ENCODE measurements at regions not wholly inside any gene's neighbourhood (a gene's known extent, or its start where the extent isn't known, plus 50 kb on each side); places are given as distances from the start of the nearest gene placed in this dataset.

DNA sequence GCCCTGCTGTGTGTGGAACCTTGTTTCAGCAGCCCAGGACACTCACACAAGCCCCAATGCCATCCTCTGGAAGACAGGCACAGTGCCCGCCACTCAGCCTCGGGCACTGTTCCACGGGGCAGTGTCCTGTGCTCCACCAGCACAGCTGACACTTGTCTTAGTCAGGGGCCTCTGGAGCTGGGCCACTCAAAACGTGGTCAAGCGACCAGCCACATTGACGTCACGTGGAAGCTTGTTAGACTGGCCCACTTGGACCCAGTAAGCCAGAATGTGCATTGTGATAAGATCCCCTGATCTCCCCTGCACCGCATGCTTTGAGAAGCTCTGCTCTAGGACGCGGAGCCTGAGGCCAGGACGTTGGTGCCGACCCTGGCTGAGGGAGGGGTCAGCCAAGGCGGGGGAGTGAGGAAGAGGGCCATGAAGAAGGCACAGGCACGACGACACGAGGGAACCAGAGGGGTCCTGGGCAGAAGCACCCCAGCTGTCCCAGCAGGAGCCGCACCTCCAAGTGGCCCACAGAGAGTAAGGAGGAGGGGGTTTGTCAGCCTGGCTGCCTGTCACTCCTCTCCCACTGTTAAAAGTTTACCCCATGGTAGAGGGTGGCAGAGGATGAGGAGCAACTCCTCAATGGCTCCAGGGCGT is 64.6 kb downstream of the LINC01488 start:
- TF ChIP-seq, protein P1, sequence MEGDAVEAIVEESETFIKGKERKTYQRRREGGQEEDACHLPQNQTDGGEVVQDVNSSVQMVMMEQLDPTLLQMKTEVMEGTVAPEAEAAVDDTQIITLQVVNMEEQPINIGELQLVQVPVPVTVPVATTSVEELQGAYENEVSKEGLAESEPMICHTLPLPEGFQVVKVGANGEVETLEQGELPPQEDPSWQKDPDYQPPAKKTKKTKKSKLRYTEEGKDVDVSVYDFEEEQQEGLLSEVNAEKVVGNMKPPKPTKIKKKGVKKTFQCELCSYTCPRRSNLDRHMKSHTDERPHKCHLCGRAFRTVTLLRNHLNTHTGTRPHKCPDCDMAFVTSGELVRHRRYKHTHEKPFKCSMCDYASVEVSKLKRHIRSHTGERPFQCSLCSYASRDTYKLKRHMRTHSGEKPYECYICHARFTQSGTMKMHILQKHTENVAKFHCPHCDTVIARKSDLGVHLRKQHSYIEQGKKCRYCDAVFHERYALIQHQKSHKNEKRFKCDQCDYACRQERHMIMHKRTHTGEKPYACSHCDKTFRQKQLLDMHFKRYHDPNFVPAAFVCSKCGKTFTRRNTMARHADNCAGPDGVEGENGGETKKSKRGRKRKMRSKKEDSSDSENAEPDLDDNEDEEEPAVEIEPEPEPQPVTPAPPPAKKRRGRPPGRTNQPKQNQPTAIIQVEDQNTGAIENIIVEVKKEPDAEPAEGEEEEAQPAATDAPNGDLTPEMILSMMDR (IDR thresholded peaks at IDR 0.05), result no peak
- no peak for TF ChIP-seq ZFX (IDR thresholded peaks at IDR 0.05; ENCODE audit: borderline replicate concordance)
- no peak overlapping the region for H3K27ac ChIP-seq

DNA sequence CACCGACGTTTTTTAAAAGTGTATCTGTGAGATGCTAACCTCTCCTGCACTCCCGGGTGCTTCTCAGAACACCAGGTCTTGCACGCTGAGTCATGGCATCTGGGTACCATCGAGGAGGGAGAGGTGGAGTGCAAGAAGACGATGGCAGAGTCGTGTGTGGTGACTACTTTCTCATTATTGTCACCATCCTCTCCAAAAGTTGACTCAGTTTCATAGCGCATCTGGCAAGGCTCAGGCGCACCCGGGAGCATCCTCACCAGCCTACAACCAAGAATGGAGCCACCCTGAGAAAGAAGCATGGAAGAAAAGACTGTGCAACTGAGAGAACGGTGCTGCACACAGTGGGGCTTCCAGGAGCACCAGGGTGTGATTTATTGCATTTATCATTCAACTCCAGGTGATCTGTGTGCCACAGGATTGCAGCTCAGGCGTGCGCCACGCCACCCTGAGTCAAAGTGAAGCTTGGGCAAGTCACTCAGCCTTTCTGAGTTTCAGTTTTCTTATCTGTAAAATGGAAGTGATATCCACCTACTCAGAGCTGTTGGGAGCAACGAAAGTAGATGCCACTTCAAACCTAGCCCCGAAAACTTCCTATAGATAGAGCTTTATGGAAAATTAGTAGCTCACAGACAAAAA is 65.4 kb downstream of the LINC01488 start:
- H3K27ac ChIP-seq, result no peak overlapping the region
- TF ChIP-seq, protein P1 (IDR thresholded peaks at IDR 0.05), result no peak
- no peak for TF ChIP-seq ZFX (IDR thresholded peaks at IDR 0.05; ENCODE audit: borderline replicate concordance)

DNA sequence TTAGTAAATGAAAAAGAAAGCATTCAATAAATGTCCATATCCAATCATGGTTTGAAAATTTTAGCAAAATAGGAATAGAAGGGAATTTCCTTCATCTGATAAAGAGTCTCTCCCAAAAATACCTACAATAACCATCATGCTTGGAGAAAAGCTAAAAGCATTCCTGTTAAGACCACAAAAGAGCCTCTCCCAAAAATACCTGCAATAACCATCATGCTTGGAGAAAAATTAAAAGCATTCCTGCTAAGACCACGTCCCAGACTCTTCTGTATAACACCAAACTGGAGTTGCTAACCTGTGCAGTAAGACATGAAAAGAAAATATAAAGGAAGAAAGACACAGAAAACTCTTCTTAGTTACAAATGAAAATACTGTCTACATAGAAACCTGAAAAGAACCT is 69.4 kb downstream of the LINC01488 start:
- H3K27ac ChIP-seq, result no peak overlapping the region
- no peak for TF ChIP-seq ZFX (IDR thresholded peaks at IDR 0.05; ENCODE audit: borderline replicate concordance)
- TF ChIP-seq, protein P1 (IDR thresholded peaks at IDR 0.05), result no peak

DNA sequence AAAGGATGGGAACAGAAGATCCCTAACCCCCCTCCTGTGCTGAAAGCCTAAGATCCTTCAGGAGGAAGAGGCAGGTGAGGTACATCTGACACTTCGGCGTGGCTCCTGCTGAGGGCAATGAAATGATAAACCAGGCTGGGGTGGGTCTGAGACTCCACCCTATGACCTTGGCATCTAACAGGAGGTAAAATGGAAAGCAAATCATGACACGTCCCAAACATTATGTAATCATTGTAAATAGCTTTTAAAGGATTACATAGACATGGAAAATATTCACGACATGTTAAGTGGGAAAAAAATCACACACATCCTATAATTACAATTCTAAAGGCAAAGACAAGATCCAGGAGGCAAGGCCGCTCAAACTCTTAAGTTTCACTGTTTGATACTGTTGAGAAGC is 70.5 kb downstream of the LINC01488 start:
- no peak overlapping the region for H3K27ac ChIP-seq

DNA sequence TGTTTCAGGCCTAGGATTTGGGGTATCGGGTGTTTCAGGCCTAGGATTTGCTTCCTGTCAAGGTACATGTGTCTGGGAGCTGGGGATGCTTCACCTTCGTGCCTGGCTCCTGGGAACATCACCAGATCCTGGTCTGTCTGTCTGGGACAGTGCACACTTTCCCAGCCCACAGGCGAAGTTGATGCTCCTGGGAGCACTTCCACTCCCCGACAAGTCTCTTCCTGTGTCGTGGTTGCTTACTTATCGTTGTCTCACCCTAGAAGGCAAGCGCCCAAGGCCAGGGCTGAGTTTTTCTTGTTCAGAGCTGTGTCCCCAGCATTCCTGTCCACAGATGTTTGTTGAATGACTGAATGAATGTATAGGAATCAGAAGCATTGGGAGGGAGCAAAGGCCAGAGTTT is 71.5 kb downstream of the LINC01488 start:
- TF ChIP-seq ZFX (IDR thresholded peaks at IDR 0.05; ENCODE audit: borderline replicate concordance), result no peak
- TF ChIP-seq, protein P1 (IDR thresholded peaks at IDR 0.05), result no peak
- H3K27ac ChIP-seq, result no peak overlapping the region

More for the DNA sequence above, 70.5 kb downstream of the LINC01488 start:
- TF ChIP-seq, protein P1 (IDR thresholded peaks at IDR 0.05), result no peak
- no peak for TF ChIP-seq ZFX (IDR thresholded peaks at IDR 0.05; ENCODE audit: borderline replicate concordance)

DNA sequence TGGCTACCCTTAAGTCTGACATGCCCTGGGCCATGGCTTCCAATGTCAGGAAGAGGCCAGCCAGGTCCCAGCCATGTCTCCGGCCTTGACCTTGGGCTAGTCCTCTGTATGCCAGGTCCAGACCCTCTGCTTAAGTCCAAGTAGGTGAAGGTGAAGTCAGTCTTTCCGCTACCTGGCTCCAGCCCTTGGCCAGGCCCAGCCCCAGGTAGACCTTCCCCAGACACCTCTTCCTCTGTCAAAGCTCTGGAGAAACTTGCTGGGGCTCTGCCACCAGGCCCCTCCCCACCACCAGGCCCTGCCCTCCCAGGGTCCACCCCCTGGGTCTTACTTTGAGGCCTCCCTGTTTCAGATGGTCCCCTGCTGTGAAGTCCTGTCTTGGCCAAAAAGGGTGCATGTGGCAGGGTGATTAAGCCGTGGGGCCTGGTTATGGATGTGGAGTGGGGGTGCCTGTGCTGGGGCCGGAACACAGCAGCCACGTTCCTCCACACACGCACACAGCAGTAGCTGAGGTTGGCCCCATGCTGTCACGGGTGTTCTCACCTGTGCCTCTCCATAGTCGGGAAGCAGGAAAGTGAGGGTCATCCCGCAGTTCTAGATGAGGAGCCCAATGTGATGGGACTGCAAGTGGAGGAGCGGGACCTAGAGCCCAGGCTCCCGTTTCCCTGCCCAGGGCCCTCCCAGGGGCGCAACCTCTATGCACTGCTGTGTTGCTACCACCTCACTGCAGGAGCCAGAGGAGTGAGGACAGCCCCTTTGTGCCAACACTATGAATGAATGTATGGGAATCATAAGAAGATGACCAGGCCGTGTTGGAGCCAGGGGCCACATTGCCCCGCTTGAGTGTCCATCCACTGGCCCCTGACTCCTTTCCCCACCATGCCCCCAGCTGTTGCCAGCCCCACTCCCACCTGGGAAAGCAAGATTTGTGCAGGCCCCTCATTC is 72.2 kb downstream of the LINC01488 start:
- no peak for TF ChIP-seq ZFX (IDR thresholded peaks at IDR 0.05; ENCODE audit: borderline replicate concordance)
- TF ChIP-seq, protein P1 (IDR thresholded peaks at IDR 0.05), result no peak
- H3K27ac ChIP-seq, result no peak overlapping the region
